Spleen (tissue), 11 donors: ENCODE measurements at regions not wholly inside any gene's neighbourhood (a gene's known extent, or its start where the extent isn't known, plus 50 kb on each side); places are given as distances from the start of the nearest gene placed in this dataset.
A peak's percentile ranks its signal among the peaks of the same experiment; 100 is the strongest.

Experiments
- DNase-seq: peaks from one replicate; pipeline ENCODE4 v3.0.0-alpha.2; 2020
- H3K27ac ChIP-seq, 8 donors: fragments of 200-600 bp; sonication (generic) in 7 of 8; 1 replicate in 4 of 8; 2 replicates in 4 of 8; pipeline versions ENCODE4 v1.5.0 to v1.8.0; 2016 to 2021; ENCODE audit warnings: inconsistent platforms in 4 of 8, mild to moderate bottlenecking in 4 of 8, moderate library complexity in 1 of 8
- H3K27me3 ChIP-seq, 7 donors: fragments of 200-600 bp; sonication (generic) in 6 of 7; replicated peaks in 1 of 7; 1 replicate in 4 of 7; 2 replicates in 3 of 7; pipeline versions ENCODE4 v1.5.0 to v1.8.0; 2016 to 2021; ENCODE audit warnings: inconsistent platforms in 3 of 7, mild to moderate bottlenecking in 1 of 7
- H3K36me3 ChIP-seq, 6 donors: fragments of 200-600 bp; sonication (generic) in 5 of 6; 1 replicate in 4 of 6; 2 replicates in 2 of 6; pipeline versions ENCODE4 v1.5.0 to v1.8.0; 2016 to 2021; ENCODE audit warnings: inconsistent platforms in 2 of 6
- H3K4me1 ChIP-seq, 6 donors: fragments of 200-600 bp; sonication (generic) in 5 of 6; 1 replicate in 3 of 6; 2 replicates in 3 of 6; pipeline versions ENCODE4 v1.5.0 to v1.8.0; 2016 to 2021; ENCODE audit warnings: inconsistent platforms in 3 of 6
- H3K4me3 ChIP-seq, 8 donors: fragments of 200-600 bp; sonication (generic) in 7 of 8; 1 replicate in 4 of 8; 2 replicates in 4 of 8; pipeline versions ENCODE4 v1.5.0 to v1.8.0; 2016 to 2021; ENCODE audit warnings: inconsistent platforms in 4 of 8, mild to moderate bottlenecking in 4 of 8, moderate library complexity in 2 of 8
- H3K9me3 ChIP-seq, 8 donors: fragments of 200-600 bp; sonication (generic) in 7 of 8; 1 replicate in 4 of 8; 2 replicates in 4 of 8; pipeline versions ENCODE4 v1.5.0 to v1.8.0; 2016 to 2021; ENCODE audit warnings: inconsistent platforms in 4 of 8
- POLR2A ChIP-seq, 3 donors: fragments of 450-650 bp; IDR thresholded peaks; one replicate each; pipeline ENCODE4 v1.5.1; 2017; ENCODE audit warnings: antibody characterized with exemption in 3 of 3, mild to moderate bottlenecking in 1 of 3
- POLR2AphosphoS5 ChIP-seq, 3 donors: sonication (generic); formaldehyde crosslinking; IDR thresholded peaks; one replicate each; pipeline ENCODE4 v1.5.1; 2017; ENCODE audit warnings: antibody characterized with exemption in 3 of 3
- WGBS, 5 donors: extraction: QIAGEN DNeasy Blood & Tissue Kit in 3 of 5; methylation state at CpG; one replicate each; pipeline versions ENCODE4 v1.1.5 to v1.1.7; 2013 to 2018; 5-methylcytosine and 5-hydroxymethylcytosine counted together
- intact Hi-C: fragments of 100-400 bp; cut with DNase I; formaldehyde crosslinking; loops from one replicate; pipeline ENCODE4 v1.15.0; 2023; ENCODE audit warnings: low total_unique reads
- TF ChIP-seq, protein P1 (sequence below), 11 experiments: fragments of 200-600 bp in 7 of 11; fragments of 450-650 bp in 4 of 11; sonication (generic) in 4 of 11; IDR thresholded peaks in 8 of 11; conservative IDR thresholded peaks in 3 of 11; 1 replicate in 7 of 11; 2 replicates in 4 of 11; pipeline versions ENCODE4 v1.4.0 to v1.8.0; 2016 to 2021; ENCODE audit warnings: antibody characterized with exemption in 11 of 11, inconsistent platforms in 4 of 11, mild to moderate bottlenecking in 1 of 11
- donor health status: healthy with polysubstance abuse.
- donor health status: DM: no; HTN: no; CAD: no; lungs with moderate emphysema.
- donor health status: DM: no; HTN: no; CAD: no.
- donor health status: Bipolar disorder and iron deficiency.
- donor health status: healthy.
- donor health status: DM: no; HTN: no; CAD: no.
- donor health status: DM: yes; HTN: yes; CAD: no.

GRCh38 chr11:107176148-107177105 is 158.2 kb upstream of the GUCY1A2 start:
- H3K36me3 ChIP-seq, result no peaks in the 10 kb centered on the region
- TF ChIP-seq POLR2AphosphoS5 (IDR thresholded peaks at IDR 0.05) (no peak), POLR2A (IDR thresholded peaks at IDR 0.05) (no peak)
- TF ChIP-seq, protein P1, sequence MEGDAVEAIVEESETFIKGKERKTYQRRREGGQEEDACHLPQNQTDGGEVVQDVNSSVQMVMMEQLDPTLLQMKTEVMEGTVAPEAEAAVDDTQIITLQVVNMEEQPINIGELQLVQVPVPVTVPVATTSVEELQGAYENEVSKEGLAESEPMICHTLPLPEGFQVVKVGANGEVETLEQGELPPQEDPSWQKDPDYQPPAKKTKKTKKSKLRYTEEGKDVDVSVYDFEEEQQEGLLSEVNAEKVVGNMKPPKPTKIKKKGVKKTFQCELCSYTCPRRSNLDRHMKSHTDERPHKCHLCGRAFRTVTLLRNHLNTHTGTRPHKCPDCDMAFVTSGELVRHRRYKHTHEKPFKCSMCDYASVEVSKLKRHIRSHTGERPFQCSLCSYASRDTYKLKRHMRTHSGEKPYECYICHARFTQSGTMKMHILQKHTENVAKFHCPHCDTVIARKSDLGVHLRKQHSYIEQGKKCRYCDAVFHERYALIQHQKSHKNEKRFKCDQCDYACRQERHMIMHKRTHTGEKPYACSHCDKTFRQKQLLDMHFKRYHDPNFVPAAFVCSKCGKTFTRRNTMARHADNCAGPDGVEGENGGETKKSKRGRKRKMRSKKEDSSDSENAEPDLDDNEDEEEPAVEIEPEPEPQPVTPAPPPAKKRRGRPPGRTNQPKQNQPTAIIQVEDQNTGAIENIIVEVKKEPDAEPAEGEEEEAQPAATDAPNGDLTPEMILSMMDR (IDR thresholded peaks at IDR 0.05 in 8 of 11, conservative IDR thresholded peaks at IDR 0.05 in 3 of 11), result no peak
- peaks cover 0 to 19% (median 7%) of the 10 kb centered on the region in 8 donors for H3K9me3 ChIP-seq
- H3K27me3 ChIP-seq, result no peaks in the 10 kb centered on the region
- WGBS, 5 donors, result 88 to 94% (median 91%) methylated on average over 32 to 37 of the region's 37 CpGs
- intact Hi-C loops, result no loop called here
- no peak overlapping the region for H3K4me3 ChIP-seq
- DNase-seq, result peak; percentile 67
- H3K4me1 ChIP-seq, result no peaks in the 10 kb centered on the region
- no peak overlapping the region for H3K27ac ChIP-seq

- TF ChIP-seq, protein P1 (IDR thresholded peaks at IDR 0.05 in 8 of 11, conservative IDR thresholded peaks at IDR 0.05 in 3 of 11), result no peak
- TF ChIP-seq POLR2A (IDR thresholded peaks at IDR 0.05), result no peak
- no peak for TF ChIP-seq POLR2AphosphoS5 (IDR thresholded peaks at IDR 0.05)
- H3K27ac ChIP-seq, result no peak overlapping the region
- H3K27me3 ChIP-seq, result no peaks in the 10 kb centered on the region
- no peaks in the 10 kb centered on the region for H3K36me3 ChIP-seq
- WGBS, 5 donors, result 77 to 88% (median 86%) methylated on average over 5 of the region's 5 CpGs
- intact Hi-C loops, result no loop called here
- no peak overlapping the region for H3K4me3 ChIP-seq
- no peaks in the 10 kb centered on the region for H3K4me1 ChIP-seq
- peaks cover 0 to 29% (median 13%) of the 10 kb centered on the region in 8 donors for H3K9me3 ChIP-seq
- no peak for DNase-seq
These were observed 156.6 kb upstream of the GUCY1A2 start for GRCh38 chr11:107174856-107175255.

DNA sequence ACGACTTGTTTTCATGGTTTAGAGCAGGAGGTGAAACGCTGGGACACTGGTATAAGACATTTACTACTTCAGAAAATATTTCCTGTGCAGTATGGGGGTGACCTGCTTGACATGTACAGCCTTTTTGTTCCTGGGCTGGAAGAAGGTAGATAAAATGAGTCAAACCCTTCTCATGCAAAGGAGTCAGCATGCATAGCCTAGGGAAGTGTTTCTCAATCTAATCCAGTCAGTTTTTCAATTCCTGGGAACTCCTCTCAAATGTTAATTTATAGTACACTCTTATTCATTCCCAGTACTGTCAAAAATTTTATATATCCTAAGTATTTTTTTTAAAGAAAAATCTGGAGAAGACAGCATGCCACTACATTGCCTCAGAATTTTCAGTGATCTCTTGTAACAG is 154.7 kb upstream of the GUCY1A2 start:
- Histone ChIP-seq H3K27ac (no peak overlapping the region), H3K36me3 (no peaks in the 10 kb centered on the region), H3K27me3 (no peaks in the 10 kb centered on the region), H3K4me3 (no peak overlapping the region), H3K4me1 (no peaks in the 10 kb centered on the region), H3K9me3 (peaks cover 0 to 38% (median 17%) of the 10 kb centered on the region in 8 donors)
- TF ChIP-seq POLR2A (IDR thresholded peaks at IDR 0.05), result no peak
- TF ChIP-seq POLR2AphosphoS5 (IDR thresholded peaks at IDR 0.05), result no peak
- TF ChIP-seq, protein P1 (IDR thresholded peaks at IDR 0.05 in 8 of 11, conservative IDR thresholded peaks at IDR 0.05 in 3 of 11), result no peak
- 45 to 56% (median 53%) methylated on average over 2 of the region's 2 CpGs for WGBS, 5 donors
- no peak for DNase-seq
- intact Hi-C loops, result no loop called here

DNA sequence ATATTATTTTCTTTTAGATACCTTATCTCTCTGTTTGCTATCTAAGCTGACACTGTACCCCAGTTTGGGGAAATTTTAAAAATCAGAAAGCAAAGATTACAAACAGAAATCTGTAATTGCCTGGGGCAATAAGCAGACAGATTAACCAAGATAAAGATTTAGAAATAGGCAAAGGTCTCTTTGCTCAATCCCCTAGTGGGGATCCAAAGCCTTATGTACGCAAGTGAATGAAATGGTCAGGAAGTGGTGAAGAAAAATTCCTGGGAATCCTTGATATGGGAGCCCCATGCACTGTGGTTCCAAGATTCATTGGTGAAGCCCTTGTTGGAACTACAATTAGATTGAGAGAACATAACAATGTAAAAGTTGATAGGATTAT is 139.5 kb upstream of the GUCY1A2 start:
- H3K9me3 ChIP-seq, result no peaks in the 10 kb centered on the region
- no peak overlapping the region for H3K27ac ChIP-seq
- TF ChIP-seq POLR2A (IDR thresholded peaks at IDR 0.05), result no peak
- TF ChIP-seq, protein P1 (IDR thresholded peaks at IDR 0.05 in 8 of 11, conservative IDR thresholded peaks at IDR 0.05 in 3 of 11), result no peak
- 0 to 83% (median 0%) methylated on average over 1 of the region's 1 CpG for WGBS, 5 donors
- no peak for DNase-seq
- no peaks in the 10 kb centered on the region for H3K27me3 ChIP-seq
- H3K4me3 ChIP-seq, result no peak overlapping the region
- H3K36me3 ChIP-seq, result no peaks in the 10 kb centered on the region
- intact Hi-C loops, result no loop called here
- H3K4me1 ChIP-seq, result no peaks in the 10 kb centered on the region
